ENCODE measurements at regions not wholly inside any gene's neighbourhood (a gene's known extent, or its start where the extent isn't known, plus 50 kb on each side); places are given as distances from the start of the nearest gene placed in this dataset.

GRCh38 chr11:86176165-86176884 is 68.2 kb upstream of the EED start:
- no peak for TF ChIP-seq POLR2A (IDR thresholded peaks at IDR 0.05)
- TF ChIP-seq POLR2AphosphoS5 (IDR thresholded peaks at IDR 0.05), result no peak
- TF ChIP-seq, protein P1, sequence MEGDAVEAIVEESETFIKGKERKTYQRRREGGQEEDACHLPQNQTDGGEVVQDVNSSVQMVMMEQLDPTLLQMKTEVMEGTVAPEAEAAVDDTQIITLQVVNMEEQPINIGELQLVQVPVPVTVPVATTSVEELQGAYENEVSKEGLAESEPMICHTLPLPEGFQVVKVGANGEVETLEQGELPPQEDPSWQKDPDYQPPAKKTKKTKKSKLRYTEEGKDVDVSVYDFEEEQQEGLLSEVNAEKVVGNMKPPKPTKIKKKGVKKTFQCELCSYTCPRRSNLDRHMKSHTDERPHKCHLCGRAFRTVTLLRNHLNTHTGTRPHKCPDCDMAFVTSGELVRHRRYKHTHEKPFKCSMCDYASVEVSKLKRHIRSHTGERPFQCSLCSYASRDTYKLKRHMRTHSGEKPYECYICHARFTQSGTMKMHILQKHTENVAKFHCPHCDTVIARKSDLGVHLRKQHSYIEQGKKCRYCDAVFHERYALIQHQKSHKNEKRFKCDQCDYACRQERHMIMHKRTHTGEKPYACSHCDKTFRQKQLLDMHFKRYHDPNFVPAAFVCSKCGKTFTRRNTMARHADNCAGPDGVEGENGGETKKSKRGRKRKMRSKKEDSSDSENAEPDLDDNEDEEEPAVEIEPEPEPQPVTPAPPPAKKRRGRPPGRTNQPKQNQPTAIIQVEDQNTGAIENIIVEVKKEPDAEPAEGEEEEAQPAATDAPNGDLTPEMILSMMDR (IDR thresholded peaks at IDR 0.05), result no peak
- TF ChIP-seq EP300 (IDR thresholded peaks at IDR 0.05), result no peak
- no peak for ATAC-seq

DNA sequence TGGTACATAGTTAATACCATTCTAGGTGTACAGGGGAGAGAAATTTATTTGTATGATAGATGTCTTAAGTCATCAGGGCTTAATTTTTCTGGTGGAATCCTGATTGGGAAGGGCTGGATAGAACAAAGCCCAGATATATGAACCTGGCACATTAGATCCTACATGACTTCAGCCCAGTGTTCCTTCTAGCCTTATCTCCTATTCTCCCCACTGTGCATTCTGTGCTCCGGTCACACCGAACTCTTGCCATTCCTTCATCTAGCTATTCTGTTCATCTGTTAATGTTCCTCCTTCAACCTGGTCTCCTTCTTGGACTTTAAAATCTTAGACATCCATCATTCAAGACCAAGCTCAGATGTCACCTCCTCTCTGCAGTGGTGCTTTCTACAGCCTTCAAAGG is 68.9 kb upstream of the EED start:
- 88 to 92% methylated on average over 2 of the region's 2 CpGs for WGBS, 2 donors (ENCODE audit: low coverage in 1 of 2)
- no peak for ATAC-seq
- Histone ChIP-seq H3K4me1 (peaks cover 3 to 47% (median 9%) of the 10 kb centered on the region in 3 donors), H3K27ac (no peak overlapping the region), H3K36me3 (no peaks in the 10 kb centered on the region), H3K9me3 (no peaks in the 10 kb centered on the region), H3K4me3 (no peak overlapping the region), H3K27me3 (no peaks in the 10 kb centered on the region)
- TF ChIP-seq EP300 (IDR thresholded peaks at IDR 0.05), result no peak
- no peak for TF ChIP-seq POLR2A (IDR thresholded peaks at IDR 0.05)
- no peak for TF ChIP-seq POLR2AphosphoS5 (IDR thresholded peaks at IDR 0.05)
- TF ChIP-seq, protein P1 (IDR thresholded peaks at IDR 0.05), result no peak

More at GRCh38 chr11:86176165-86176884, 68.2 kb upstream of the EED start:
- Histone ChIP-seq H3K4me3 (no peak overlapping the region), H3K36me3 (no peaks in the 10 kb centered on the region), H3K9me3 (no peaks in the 10 kb centered on the region), H3K4me1 (peaks cover 3 to 47% (median 9%) of the 10 kb centered on the region in 3 donors), H3K27me3 (no peaks in the 10 kb centered on the region), H3K27ac (no peak overlapping the region)
- WGBS, 2 donors (ENCODE audit: low coverage in 1 of 2), result 73 to 80% methylated on average over 3 to 4 of the region's 4 CpGs

DNA sequence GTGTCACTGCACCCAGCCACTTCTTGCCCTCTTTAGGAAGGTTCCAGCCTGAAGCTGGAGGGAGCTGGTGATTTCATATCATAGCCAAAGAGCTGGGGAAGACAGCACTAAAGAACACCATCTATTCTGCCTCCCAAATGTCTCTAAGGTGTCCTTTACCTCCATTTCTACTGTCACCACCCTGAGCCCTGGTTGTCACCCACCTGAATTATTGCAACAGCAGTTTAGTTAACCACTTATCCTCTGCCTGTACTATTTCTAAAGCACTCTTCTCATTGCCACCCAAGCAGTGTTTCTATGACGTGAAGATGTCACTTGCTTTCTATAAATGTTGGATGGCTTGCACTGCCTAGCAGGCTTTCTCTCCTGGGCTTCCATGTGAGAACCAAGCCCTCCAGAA is 69.4 kb upstream of the EED start:
- H3K27me3 ChIP-seq, result no peaks in the 10 kb centered on the region
- TF ChIP-seq POLR2AphosphoS5 (IDR thresholded peaks at IDR 0.05), result no peak
- TF ChIP-seq, protein P1 (IDR thresholded peaks at IDR 0.05), result no peak
- no peak for TF ChIP-seq EP300 (IDR thresholded peaks at IDR 0.05)
- no peak for TF ChIP-seq POLR2A (IDR thresholded peaks at IDR 0.05)
- peak overlapping the region in 3 of 4 donors; percentile 77 to 79 (median 78) for H3K27ac ChIP-seq
- 100% methylated on average over 1 of the region's 1 CpG for WGBS, 2 donors (ENCODE audit: low coverage in 1 of 2)
- H3K4me1 ChIP-seq, result peaks cover 3 to 47% (median 9%) of the 10 kb centered on the region in 3 donors
- no peaks in the 10 kb centered on the region for H3K9me3 ChIP-seq
- no peaks in the 10 kb centered on the region for H3K36me3 ChIP-seq
- no peak for ATAC-seq
- H3K4me3 ChIP-seq, result no peak overlapping the region

DNA sequence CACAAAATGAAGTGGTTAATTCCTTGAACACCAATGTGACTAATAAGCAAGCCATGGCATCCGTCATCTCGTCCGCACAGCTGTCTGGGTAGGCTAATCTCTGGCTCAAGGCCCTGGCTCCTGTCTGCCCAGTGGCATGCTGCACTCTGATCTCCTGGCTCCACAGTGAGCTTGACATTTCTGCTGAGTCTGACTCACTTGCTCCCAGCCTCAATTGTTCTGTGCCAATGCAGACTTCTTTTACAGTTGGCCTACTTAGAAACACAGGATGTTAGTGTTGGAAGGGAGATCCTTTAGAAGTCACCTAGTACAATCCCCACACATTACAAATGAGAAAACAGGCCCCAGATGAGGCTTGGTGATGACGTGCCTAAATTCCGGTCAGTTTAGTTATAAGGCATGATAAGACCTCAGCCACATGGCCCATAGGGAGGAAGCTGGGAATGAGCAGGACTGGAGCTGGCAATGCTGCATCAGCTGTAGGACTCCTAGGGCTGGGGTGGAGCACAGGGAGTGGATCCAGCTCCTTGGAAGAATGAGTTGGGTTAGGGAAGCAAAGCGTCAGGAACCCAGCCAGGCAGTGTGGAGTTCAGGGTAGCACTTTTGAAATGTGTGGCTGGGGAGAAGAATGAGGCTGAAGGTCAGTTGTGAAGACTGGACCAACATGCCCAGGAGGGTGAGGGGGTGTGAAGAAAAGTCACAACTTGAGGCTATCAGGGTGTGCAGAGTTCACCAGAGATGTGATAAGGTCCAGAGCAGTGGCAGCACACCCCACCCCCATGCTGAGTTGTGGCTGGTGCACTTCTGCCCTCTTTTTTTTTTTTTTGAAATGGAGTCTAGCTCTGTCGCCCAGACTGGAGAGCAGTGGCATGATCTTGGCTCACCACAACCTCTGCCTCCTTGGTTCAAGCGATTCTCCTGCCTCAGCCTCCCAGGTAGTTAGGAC is 70.2 kb upstream of the EED start:
- no peaks in the 10 kb centered on the region for H3K9me3 ChIP-seq
- TF ChIP-seq, protein P1 (IDR thresholded peaks at IDR 0.05), result no peak
- peak; percentile 94 for TF ChIP-seq POLR2AphosphoS5 (IDR thresholded peaks at IDR 0.05)
- no peaks in the 10 kb centered on the region for H3K27me3 ChIP-seq
- H3K27ac ChIP-seq, result peak overlapping the region; percentile 43 to 79 (median 78)
- WGBS, 2 donors (ENCODE audit: low coverage in 1 of 2), result 10 to 20% methylated on average over 3 to 8 of the region's 8 CpGs
- no peaks in the 10 kb centered on the region for H3K36me3 ChIP-seq
- H3K4me1 ChIP-seq, result peaks cover 3 to 47% (median 9%) of the 10 kb centered on the region in 3 donors
- peak; percentile 90 for ATAC-seq
- H3K4me3 ChIP-seq, result no peak overlapping the region

All from gastroesophageal sphincter (tissue), 4 donors.